ENCODE measurements at regions not wholly inside any gene's neighbourhood (a gene's known extent, or its start where the extent isn't known, plus 50 kb on each side); places are given as distances from the start of the nearest gene placed in this dataset.

- Histone ChIP-seq H2AK5ac (ENCODE audit: insufficient read length, low read length) (no peak overlapping the region), H3K9me3 (ENCODE audit: control insufficient read depth, low read depth, low read length) (no peaks in the 10 kb centered on the region), H3K4ac (ENCODE audit: low read depth, low read length) (no peak overlapping the region), H3T11ph (ENCODE audit: low read length) (no peak overlapping the region), H3K79me1 (ENCODE audit: insufficient read depth, low read depth, low read length, poor library complexity, severe bottlenecking) (no peaks in the 10 kb centered on the region), H4K20me1 (ENCODE audit: control insufficient read depth, insufficient read depth, insufficient read length) (no peaks in the 10 kb centered on the region), H2BK20ac (ENCODE audit: low read depth, low read length, poor library complexity, severe bottlenecking) (no peak overlapping the region), H3K23ac (ENCODE audit: insufficient read length, low read depth, low read length) (no peak overlapping the region), H2BK15ac (ENCODE audit: low read depth, low read length) (no peak overlapping the region), H3K27me3 (ENCODE audit: insufficient read depth, low read length) (no peaks in the 10 kb centered on the region), H2BK120ac (ENCODE audit: low read depth, low read length, poor library complexity, severe bottlenecking) (no peak overlapping the region), H3K18ac (ENCODE audit: insufficient read length, low read depth, low read length) (no peak overlapping the region), H3K56ac (ENCODE audit: insufficient read length, low read depth, low read length) (no peak overlapping the region), H2BK12ac (ENCODE audit: insufficient read length, low read depth, low read length) (no peak overlapping the region), H4K91ac (ENCODE audit: insufficient read length, low read depth, low read length) (no peak overlapping the region), H3K23me2 (ENCODE audit: insufficient read length, low read depth, low read length, poor library complexity, severe bottlenecking) (no peaks in the 10 kb centered on the region), H4K5ac (ENCODE audit: insufficient read length, low read depth, low read length) (no peak overlapping the region), H4K8ac (replicated peaks; ENCODE audit: insufficient read length, low read depth, low read length) (no peak overlapping the region), H3K14ac (ENCODE audit: insufficient read depth, low read length) (no peak overlapping the region), H3K79me2 (ENCODE audit: insufficient read depth, low read length) (no peaks in the 10 kb centered on the region), H2AFZ (ENCODE audit: low read length) (no peak overlapping the region), H3K27ac (ENCODE audit: insufficient read length, low read depth, low read length) (no peak overlapping the region), H3K4me1 (ENCODE audit: insufficient read depth, low read length) (no peaks in the 10 kb centered on the region), H3K4me2 (ENCODE audit: insufficient read depth, insufficient read length, low read length) (no peak overlapping the region), H2BK5ac (ENCODE audit: insufficient read length, low read length) (no peak overlapping the region), H3K9ac (ENCODE audit: extremely low read depth, insufficient read length, low read length) (no peak overlapping the region)
- Mint-ChIP-seq H3K27ac (no peak overlapping the region), H3K9me3 (peaks cover 6 to 7% of the 10 kb centered on the region in 2 experiments; a peak in 4 of 5 replicates), H3K27me3 (ENCODE audit: low read depth) (no peaks in the 10 kb centered on the region), H3K4me1 (no peaks in the 10 kb centered on the region), H3K36me3 (ENCODE audit: insufficient read depth in 1 of 3, low read depth in 3 of 3) (peaks cover 0 to 7% (median 0%) of the 10 kb centered on the region in 3 experiments; a peak in 3 of 7 replicates), H3K4me3 (no peak overlapping the region)
- no peak for TF ChIP-seq CTCF (conservative IDR thresholded peaks at IDR 0.05)
- no CpG with 5 or more reads among the region's 2 CpGs for WGBS (ENCODE audit: extremely low coverage, insufficient read length, low lambda C conversion rate)
- DNase-seq = no peak
Observed at GRCh38 chr2:136482006-136482405, 283.3 kb upstream of the THSD7B start.
